NCI-H748 treated with DMSO at 0.1 percent for 48 hours (cell line): ENCODE measurements at regions not wholly inside any gene's neighbourhood (a gene's known extent, or its start where the extent isn't known, plus 50 kb on each side); places are given as distances from the start of the nearest gene placed in this dataset.

Experiments used
- DNase-seq: peaks from one replicate; lab custom pipeline; 2025; lab: John Stamatoyannopoulos, UW

DNA sequence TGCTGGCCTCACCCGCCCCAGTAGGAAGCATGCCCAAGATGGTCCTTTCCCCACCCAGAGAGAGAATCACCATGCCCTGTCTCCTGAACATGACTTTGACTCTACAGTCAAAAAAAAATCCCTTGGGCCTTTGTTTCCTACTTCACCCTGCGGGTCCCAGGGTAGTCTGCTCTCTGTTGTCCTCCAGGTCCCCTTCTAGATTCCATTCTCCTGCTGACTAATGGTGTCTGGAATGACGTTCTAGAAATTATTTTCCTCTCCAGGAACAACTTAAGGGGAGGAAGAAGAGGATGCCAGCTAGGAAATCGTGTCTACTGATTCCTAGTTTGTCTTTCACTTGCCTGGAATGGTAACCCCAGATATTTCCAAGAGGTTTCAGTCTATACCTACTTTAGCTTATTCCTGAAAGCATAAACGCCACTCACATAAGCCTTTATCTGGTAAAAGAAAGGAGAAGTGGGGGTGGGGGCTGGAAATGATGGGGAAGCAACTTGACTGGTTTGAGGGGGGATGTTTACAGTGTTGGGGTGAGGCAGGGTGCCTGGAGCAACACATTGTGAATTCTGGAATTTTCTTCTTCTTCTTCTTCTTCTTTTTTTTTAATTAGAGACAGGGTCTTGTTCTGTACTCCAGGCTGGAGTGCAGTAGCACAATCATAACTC lies 93.9 kb downstream of the SNX18 start:
- no peak for DNase-seq

- DNase-seq = no peak
Observed at GRCh38 chr5:54610197-54610944, 92.8 kb downstream of the SNX18 start.

DNA sequence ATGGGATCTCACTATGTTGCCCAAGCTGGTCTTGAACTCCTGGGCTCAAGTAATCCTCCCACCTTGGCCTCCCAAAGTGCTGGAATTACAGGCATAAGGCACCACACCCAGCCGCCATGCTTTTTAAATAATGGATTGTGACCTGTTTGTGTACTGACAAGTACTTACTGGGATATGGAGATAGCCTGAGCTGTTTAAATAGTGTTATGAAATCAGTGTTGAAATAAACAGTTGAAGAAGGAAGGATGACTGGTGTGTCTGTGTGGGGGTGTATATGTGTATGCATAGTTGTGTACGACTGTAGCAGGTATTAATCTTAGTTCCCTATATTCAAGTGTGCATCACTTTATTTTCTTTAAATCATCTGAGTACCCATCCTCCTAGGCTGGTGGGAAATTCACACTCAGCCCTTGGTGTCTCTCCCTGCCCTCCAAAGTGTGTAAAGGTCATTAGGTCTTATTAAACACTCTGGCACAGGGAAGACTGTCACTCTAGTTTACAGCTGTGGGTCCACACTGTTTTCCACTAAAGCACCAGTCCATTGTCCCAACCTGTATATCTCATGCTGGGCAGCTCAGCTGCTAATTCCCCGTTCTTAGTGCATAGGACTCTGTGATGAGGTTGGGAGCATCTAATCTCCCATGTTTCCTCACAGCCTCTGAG lies 91.0 kb downstream of the SNX18 start:
- DNase-seq = no peak

DNA sequence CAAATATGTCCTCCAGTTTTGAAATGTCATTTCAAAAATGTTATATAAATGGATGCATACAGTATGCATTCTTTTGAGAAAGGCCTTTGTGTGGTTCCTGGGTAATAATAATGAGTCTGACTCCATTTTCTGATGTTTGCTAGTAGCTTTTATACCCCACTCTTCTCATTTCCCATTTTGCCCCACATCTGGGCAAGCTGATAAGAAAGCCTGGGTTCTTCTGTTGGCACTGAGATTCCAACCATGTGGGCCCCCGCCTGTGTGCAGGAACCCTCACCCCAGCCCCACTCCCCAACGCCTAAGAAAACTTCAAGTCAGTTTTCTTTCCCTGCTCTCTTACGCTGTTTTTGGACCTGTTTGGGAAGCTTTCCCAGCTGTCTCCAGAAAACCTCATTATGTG lies 89.4 kb downstream of the SNX18 start:
- no peak for DNase-seq

DNA sequence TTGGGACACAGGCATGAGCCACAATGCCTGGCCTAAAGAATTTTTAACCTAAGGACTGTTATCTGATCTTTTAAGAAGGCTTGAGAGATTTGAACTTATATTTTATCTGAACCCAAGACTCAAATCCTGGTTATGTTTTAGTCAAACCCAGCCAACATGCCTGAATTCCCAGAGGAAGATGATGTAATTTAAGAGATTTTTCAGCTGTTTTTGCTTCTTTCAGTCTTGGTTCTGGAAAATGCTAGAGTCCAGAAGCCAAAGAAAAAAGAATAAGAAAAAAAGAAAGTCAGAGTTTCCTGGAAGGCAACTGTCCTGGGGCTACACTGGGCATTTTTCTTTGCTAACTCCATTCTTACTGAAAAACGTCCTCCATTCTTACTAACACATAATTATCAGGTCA lies 85.8 kb downstream of the SNX18 start:
- DNase-seq = no peak

- no peak for DNase-seq
Observed at GRCh38 chr5:54602475-54602874, 84.9 kb downstream of the SNX18 start.

- DNase-seq = no peak
Observed at GRCh38 chr5:54601411-54602230, 84.1 kb downstream of the SNX18 start.
